ENCODE measurements at regions not wholly inside any gene's neighbourhood (a gene's known extent, or its start where the extent isn't known, plus 50 kb on each side); places are given as distances from the start of the nearest gene placed in this dataset.
"Not testable (repeated sequence)": the region's sequence is repeated elsewhere in the genome, so short reads cannot be mapped to it uniquely, and the experiment has no call there.

DNA sequence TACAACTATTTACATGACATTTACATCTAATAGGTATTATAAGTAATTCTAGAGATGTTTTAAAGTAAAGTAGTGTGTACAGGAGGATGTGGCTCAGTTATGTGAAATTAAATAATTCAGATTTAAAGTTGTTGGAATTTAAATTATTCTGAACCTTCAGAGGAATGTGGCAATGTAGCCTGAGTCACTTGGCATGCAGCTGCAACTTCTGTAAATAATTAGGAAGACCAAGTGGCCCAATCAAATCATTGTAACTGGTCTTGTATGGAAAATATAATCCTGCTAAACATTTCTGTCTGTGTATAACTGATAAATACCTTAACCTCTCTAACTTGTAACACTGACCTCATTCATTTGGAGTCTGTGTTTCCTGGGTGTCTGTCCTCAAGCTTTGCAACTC is 828.9 kb downstream of the GLUD2 start:
- DNase-seq: no peak

DNA sequence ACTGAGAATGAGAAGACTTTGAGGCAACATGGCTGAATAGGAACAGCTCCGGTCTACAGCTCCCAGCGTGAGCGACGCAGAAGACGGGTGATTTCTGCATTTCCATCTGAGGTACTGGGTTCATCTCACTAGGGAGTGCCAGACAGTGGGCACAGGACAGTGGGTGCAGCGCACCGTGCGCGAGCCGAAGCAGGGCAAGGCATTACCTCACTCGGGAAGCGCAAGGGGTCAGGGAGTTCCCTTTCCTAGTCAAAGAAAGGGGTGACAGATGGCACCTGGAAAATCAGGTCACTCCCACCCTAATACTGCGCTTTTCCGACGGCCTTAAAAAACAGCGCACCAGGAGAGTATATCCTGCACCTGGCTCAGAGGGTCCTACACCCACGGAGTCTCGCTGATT is 829.9 kb downstream of the GLUD2 start:
- not testable (repeated sequence) for DNase-seq

DNA sequence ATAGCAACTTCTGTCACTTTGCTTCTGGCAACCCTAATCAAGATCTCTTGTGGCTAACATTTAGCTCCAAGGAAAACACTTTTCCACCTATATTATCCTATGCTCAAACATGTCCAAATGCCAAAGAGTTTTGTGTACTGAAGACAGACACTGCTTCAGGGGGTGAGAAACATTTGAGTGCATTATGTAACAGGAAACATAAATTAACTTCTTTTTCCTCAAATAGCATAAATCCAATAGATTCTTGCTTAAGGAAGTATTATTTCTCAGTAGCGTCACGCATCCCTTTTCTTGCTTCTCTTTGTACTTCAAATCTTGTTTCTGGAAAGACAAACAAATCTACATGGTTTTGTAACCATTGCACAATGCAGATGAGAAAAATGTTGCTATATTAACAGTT is 839.1 kb downstream of the GLUD2 start:
- DNase-seq: no peak

DNA sequence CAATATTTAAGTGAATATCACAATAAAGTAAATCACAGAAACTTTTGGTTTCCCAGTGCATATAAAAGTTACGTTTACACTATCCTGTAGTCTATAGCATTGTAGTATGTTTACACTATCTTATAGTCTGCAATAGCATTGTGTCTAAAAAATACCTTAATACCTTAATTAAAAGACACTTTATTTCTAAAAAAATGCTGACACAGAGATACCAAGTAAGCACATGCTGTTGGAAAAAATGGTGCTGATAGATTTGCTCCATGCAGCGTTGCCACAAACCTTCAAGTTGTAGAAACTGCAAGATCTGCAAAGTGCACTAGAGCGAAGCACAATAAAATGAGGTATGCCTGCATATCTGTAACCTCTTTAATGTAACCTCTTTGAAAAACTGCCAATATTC is 847.3 kb downstream of the GLUD2 start:
- DNase-seq: no peak

DNA sequence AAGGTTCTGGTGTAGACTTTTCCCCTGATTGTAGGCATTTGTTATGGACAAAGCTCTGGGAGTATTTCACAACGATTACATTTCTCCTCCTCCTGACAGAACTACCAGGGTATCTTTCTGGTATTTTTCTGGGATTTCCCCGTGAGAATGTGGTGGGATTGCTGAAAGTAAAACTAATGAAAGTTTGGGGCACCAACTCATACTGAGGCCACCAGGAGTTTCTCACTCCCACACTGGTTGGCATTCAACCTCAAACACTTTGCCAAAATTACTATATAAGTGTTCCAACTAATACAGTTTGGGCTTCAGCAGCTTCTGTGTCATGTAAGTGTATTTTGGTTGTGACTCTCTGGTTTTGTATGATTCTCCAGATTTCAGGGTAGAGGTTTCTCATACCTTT is 855.1 kb downstream of the GLUD2 start:
- DNase-seq: no peak

DNA sequence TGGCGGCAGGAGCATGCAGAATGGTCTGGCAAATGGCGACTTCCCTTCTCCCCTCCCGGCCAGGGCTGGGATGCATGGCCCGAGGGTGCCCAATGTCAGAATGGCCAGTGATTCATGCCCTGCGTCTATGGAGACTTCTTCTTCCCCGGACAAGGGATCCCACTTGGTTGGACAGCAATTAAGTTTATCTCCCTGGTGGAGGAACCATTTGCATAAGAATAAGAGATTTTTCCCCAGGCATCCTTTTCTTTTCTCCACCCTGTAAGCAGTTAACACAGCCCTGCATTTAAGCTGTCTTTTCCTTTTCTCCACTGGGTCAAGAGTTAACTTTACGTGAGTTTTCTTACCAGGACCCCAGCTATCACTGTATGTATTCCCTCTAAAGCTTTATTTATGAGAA is 856.6 kb downstream of the GLUD2 start:
- DNase-seq: no peak

DNA sequence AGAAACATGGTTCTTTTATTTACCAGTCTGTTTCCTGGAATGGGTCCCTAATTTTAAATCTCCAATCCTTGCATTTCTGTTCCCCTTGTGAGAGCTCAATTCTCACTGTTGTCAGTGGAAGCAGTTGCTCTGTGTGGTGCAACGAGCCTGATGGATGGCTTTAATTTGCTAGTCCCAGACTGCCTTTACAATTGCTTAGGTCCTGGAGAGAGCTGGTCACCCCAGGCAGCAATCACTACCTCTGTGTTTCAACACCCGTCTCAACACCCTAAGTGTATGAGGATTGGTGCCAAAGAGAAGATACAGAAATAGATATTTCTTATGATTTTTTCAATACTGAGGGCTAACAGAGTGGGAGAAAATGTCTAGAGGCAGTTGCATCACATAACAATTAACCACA is 873.8 kb downstream of the GLUD2 start:
- DNase-seq: no peak

DNA sequence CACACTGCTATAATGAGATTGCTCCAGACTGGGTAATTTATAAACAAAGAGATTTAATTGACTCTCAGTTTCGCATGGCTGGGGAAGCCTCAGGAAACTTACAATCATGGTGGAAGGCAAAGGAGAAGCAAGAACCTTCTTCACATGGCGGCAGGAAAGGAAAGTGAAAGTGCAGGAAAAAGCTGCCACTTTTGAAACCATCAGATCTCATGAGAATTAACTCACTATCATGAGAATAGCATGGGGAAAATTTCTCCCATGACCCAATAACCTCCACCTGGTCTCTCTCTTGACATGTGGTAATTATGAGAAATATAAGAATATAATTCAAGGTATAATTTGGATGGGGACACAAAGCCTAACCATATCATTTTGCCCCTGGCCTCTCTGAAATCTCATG is 884.2 kb downstream of the GLUD2 start:
- DNase-seq: no peak

DNA sequence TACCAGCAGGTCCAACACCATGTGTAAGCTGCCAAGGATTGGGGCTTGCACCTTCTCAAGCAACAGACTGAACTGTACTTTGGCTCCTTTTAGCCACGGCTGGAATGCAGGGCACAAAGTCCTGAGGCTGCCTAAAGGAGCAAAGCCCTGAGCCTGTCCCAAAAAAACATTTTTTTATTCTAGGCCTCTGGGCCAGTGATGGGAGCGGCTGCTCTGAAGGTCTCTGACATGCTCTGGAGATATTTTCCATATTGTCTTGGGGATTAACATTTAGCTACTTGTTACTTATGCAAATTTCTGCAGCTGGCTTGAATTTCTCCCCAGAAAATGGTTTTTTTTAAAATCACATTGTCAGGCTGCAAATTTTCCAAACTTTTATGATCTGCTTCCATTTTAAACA is 885.3 kb downstream of the GLUD2 start:
- no peak for DNase-seq

DNA sequence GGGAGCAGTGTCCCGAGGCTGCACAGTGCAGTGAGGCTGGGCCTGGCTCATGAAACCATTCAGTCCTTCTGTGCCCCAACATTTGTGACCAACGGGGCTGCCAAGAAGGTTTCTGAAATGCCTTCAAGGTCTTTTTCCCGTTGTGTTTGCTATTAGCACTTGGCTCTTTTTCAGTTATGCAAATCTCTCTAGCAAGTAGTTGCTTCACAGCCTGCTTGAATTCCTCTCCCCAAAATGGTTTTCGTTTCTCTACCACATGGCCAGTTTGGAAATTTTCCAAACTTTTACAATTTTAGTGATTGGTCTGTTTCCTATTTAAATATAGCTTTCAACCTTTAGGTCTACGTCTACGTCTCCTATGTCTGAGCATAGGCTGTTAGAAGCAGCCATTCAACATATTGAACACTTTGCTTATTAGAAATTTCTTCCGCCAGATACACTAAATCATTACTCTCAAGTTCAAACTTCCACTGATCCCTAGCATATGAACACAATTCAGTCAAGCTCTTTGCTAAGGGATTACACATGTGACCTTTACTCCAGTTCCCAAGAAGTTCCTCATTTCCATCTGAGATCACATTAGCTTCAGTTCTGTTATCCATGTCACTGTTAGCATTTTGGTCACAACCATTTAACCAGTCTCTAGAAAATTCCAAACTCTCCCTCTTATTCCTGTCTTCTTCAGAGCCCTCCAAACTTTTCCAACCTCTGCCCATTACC is 901.8 kb downstream of the GLUD2 start:
- DNase-seq: no peak

DNA sequence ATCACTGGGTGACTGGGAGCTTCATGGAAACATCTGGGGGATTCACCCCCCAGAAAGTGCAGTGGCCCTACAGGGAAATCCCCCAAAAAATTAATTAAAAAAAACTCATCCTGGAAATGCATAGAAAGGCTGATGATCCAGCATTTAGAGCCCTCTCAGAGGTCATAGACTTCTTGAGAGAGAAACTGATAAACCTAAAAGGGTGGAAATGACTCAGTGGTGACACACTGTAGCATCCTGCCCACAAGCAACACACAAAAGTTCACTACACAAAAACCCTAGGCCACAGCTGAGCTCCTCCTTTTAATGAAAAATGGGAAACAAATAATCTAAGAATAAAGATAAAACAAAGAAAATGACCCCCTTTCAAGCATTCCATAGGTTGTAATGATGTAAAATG is 911.5 kb downstream of the GLUD2 start:
- peak; percentile 30 for DNase-seq

DNA sequence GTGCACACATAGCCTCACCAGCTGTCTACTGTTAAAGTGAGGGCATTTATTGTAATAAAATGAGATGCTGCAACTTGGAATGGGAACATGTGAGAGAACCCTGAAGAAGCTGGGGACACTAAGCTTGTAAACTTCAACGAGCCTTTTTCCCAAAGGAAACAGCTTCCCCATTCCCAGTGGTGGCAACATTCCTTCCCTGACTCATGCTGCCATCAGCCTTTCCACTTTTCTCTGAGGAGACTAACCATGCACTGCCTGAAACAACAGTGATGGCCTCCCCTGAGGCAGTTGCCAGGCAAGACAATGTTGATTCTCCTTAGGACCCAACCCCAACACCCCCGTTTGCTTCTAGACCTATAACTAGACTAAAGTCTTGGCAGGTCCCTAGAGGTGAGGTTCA is 928.3 kb downstream of the GLUD2 start:
- no peak for DNase-seq

DNA sequence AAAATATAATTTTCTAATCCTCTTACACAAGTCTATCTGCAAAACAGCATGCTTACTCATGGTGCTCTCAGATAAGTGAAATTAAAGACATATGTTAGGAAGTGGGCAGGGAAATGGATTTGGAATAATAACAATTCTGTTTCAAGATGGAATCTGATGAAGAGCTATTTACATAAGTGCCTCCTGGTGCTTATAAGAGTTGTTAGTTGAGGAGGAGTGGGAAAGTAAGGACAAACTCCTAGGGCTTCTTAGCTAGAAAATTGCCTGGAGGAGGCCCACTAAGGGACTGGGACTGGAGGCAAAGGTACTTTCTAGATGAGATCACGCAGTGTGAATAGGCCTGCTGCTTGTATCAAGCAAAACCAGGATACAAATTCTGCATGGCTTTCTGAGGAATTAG is 939.8 kb downstream of the GLUD2 start:
- no peak for DNase-seq

DNA sequence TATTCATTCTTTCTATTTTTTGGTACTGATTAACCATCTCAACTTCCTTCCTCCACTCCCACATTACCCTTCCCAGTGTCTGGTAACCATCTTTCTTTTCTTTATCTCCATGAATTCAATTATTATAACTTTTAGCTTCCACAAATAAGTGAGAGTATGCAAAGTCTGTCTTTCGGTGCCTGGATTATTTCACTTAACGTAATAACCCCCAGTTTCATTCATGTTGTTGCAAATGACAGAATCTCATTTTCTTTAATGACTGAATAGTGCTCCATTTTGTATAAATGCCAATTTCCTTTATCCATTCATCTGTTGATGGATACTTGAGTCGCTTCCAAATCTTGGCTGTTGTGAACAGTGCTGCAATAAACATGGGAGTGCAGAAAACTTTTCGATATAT is 940.4 kb downstream of the GLUD2 start:
- DNase-seq: no peak

DNA sequence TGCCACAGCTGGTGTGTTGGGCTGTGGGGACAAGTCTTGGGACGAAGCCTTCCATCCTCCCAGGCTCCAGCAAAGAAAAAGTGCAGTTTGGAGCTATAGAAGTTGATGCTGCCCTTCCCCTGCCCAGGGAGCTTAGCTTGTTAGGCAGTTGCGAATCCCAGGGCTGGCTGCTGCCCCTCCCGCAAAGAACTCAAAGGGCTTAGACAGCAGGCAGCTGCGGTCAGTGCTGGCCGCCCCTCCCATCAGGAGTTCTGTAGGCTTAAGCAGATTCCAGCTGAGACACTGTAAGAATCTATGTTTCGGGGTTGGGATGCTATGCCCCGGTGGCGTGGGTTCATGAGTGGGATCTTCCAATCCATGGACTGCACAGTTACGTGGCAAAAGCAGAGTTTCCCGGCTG is 956.7 kb downstream of the GLUD2 start:
- DNase-seq: no peak

DNA sequence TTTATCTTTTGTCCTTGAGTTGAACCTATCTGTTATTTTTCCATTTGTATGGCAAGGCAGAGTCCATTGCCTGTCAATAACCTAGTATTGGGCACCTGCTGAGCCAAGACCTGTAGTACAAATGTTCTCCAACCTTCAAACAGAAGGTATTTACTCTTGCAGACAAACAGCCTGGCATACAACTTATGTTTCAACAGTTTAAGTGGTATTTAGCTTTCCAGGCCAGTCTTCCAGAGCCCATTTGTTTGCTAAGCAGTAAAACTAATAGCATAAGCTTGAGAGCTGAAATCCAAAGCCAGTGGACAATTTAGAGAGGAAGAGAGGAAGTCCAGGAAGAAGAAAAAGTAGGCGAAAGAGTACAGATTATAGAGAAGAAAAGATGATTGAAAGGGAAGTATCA is 979.3 kb downstream of the GLUD2 start:
- DNase-seq: no peak

DNA sequence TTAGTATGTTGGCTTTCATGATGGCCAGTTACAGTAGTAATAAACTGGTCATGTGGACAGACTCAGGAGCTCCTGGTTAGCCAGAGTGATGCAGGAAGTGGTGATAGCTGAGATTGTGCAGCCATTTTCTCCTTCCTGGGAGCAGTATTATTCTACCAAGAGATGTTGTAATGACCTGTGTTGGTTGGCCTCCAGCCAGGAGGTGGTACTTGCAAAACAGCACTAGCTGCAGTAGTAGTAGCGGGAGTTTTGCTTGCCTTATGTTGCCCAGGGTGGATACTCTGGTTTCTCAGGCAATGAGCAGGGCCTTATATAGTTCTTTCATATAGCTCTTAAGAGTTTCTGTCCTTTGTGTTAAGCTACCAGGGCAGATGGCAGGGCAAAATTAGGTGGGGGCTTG is 998.8 kb downstream of the GLUD2 start:
- DNase-seq: no peak

DNA sequence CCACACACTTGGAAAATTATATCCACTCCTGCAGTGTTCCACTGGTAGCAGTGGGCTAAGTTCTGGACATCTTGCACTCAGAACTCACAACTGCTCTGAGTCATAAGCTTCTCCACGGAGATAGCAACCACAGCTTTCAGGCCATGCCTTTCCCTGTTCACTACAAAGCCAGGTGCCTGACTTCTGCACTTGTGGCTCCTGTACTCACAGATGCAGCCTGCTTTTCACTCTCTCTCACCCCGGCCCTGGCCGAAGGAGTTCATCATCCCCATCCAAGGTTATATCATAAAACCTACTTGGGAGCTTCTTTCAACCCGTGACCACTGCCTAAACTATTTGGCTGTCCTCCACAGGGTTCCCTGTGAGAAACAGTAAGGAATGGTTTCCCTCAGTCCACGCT is 999.4 kb downstream of the GLUD2 start:
- no peak for DNase-seq

DNA sequence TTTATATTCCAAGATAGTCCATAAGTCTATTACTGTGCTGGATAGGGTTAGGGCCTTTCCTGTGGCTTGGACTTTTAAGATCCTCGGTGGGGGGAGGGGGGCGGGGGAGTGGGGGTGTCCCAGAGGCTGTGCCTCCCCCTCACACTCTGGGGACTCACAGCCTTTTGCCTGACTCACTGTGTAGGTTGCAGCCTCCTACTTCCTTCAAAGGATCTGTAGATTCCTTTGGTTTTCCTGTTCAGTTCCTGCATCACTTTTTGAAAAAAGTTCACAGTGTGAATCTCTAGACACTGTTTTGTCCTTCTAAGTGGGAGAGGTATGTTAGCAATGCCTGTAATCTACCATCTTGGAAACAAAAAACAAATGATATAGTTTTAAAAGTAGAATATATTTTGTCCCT is 999.9 kb downstream of the GLUD2 start:
- DNase-seq: no peak

DNA sequence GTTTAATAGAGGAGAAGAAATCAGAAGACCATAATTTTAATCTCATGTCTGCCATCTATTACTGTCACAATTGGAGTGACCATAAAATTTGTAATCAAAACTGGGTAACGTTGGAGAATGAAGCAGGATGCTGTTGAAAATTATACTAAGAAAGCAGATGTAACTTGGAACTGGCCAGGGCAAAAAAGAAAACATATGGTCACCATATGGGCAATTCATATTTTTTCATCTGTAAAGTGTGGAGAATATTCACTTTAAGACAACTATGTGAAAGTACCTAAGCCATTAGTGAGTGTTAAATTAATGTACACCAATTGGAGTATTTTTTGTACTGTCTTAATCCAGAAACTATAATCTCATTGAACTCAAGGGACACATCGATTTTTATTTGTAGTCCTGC is 1008.0 kb downstream of the GLUD2 start:
- no peak for DNase-seq

DNA sequence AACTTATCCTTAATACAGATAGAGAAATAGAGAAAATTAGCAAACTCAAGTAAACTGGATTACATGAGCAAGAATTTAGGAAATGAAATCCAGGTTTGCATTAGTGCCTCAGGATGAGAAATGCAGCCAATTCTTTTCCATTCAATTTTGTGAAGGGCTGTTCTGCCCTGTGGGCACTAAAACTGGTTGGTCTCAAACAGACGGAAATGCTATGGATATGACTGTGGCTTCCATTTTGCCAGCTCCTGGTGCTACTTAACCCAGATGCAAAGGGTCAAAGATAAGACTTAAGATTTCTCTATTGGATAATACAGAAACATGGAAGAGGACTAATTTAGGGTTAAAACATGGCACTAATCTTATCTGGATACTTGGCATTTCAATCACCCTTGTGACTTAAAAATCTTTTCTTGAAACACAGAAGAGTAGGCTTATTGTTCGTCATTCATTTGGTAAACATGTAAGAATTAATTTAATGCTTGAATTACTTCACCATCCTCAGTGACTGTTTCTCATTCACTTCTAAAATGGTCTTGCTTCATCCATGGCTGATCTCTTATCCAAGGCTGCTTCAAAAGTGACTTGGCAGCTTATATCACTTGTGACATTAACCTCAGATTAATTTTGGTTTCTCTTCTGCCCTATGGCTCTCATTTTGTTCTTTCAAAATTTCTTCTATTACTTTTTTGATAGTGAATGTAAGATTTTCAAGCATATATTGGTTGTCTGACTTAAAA is 1008.7 kb downstream of the GLUD2 start:
- no peak for DNase-seq

DNA sequence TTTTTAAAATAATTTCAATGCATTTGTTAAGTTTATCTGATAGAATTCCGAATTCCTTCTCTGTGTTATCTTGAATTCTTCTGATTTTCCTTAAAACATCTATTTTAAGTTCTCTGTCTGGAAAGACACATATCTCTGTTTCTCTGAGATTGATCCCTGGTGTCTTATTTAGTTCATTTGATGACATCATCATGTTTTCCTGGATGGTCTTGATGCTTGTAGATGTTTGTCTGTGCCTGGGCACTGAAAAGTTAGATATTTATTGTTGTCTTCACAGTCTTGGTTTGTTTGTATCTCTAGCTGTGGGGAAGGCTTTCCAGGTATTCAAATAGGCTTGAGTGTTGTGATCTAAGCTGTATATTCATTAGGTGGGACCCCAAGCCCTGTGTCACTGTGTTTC is 1028.8 kb downstream of the GLUD2 start:
- no peak for DNase-seq

DNA sequence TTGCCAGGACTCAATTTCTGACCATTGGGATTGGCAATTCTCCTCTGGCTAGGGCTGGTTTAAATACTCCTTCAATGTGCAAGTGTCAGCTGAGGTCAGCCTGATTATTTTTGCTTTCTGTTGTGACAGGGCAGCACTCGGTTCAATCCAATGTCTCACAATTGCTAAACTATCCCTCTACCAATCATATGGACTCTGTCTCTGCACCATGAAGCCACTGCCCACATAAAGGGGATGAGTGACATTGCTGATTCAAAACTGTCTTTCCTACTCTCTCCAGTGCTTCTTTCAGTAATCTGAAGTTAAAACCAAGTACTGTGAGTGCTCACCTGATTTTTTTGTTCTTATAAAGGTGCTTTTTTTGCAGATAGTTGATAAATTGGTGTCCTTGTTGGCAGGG is 1030.7 kb downstream of the GLUD2 start:
- DNase-seq: no peak

DNA sequence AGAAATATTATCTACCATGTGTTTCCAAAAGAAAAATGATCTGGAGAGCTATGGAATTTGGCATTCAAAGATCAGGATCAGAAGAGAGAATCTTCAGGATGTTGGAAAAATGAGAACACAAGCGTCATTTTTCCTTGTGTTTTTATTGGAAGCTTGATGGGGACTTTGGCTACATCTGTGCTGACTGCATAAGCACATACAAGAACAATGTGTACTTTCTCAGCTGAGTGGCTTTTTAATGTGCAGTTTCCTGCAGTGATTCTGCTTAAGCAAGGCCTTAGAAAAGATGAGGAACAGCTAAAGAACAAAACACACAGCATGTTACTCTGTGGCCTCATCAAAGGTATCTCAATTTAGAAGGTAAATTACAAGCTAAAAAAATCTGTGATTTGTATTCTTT is 1039.9 kb downstream of the GLUD2 start:
- no peak for DNase-seq

DNA sequence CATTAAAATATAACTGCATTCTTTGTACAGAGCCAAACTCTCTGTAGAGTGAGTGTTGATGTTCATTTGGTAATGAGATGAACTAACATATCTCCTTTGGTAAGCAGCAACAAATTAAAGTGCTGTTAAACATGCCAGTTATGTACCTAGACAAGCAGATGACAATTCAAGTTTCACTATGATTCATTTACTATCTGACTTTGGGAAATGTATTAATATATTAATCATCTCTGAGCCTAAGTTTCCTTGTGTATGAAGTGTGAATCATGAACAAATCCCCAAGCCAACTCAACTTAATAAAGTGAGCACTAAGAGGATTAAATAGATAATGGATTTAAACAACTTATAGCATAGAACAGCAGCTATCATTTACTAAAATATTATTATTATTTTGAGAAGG is 1044.2 kb downstream of the GLUD2 start:
- no peak for DNase-seq

Data from activated CD4-positive, alpha-beta T cell treated with anti-CD3 and anti-CD28 coated beads, Interleukin-2, Interleukin-6, amounts not matched to agents 100 ng/mL and 50 ng/mL, durations not matched to agents 16 hours and 8 hours (primary cell).